ENCODE measurements at regions not wholly inside any gene's neighbourhood (a gene's known extent, or its start where the extent isn't known, plus 50 kb on each side); places are given as distances from the start of the nearest gene placed in this dataset.
"Not testable (repeated sequence)": the region's sequence is repeated elsewhere in the genome, so short reads cannot be mapped to it uniquely, and the experiment has no call there.

DNA sequence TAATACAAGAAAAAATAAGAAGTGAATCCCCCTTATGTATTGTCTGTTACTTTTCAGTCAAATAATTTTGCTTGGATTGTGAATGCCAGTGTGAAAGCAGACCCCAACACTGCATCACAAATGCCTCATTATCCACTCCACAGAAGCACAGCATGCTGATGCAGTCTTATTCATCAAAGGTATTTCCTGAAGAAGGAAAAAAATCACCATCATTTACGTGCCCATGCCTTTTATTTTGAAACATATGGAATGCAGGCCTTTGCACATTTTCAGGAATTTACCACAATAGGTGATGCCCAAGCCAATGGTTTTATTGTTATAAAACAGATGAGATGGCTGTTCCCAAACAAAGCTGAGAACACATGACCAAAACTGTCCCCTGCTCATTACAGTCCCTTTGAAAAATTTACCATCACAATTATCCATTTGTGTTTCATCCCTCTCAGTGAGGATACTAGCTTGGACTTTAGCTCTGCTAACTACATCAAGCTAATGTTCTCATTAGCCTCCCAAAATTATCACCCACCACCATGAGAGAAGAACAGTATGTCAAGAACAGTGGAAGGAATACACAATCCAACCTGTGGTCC, 180.6 kb upstream of the HTR1E start:
- 30 to 40% (median 31%) methylated on average over 1 of the region's 1 CpG for WGBS, 3 donors
- TF ChIP-seq, protein P1, sequence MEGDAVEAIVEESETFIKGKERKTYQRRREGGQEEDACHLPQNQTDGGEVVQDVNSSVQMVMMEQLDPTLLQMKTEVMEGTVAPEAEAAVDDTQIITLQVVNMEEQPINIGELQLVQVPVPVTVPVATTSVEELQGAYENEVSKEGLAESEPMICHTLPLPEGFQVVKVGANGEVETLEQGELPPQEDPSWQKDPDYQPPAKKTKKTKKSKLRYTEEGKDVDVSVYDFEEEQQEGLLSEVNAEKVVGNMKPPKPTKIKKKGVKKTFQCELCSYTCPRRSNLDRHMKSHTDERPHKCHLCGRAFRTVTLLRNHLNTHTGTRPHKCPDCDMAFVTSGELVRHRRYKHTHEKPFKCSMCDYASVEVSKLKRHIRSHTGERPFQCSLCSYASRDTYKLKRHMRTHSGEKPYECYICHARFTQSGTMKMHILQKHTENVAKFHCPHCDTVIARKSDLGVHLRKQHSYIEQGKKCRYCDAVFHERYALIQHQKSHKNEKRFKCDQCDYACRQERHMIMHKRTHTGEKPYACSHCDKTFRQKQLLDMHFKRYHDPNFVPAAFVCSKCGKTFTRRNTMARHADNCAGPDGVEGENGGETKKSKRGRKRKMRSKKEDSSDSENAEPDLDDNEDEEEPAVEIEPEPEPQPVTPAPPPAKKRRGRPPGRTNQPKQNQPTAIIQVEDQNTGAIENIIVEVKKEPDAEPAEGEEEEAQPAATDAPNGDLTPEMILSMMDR (IDR thresholded peaks at IDR 0.05), result no peak

DNA sequence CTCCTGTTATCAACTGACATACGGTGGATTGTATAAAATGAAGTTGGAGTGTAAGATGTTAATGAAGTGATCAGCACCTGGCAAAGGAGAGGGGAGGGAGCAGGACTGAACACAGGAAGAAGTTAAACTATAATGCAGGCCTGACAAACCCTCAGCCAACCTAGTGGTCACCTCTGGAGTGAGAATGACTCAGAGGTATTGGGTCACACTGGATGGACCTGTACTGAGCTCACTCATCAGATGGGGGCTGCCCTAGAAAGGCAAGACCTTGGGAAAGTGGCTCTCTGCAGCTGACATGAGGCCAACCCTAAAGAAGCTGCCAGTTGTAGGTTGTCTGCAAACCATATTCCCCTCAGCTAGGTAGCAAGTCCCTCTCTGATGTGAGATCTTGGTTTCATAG, 193.3 kb upstream of the HTR1E start:
- TF ChIP-seq, protein P1 (IDR thresholded peaks at IDR 0.05), result no peak
- Histone ChIP-seq H3K36me3 (ENCODE audit: insufficient read depth in 1 of 2, low read depth in 1 of 2) (no peaks in the 10 kb centered on the region), H3K9me3 (no peaks in the 10 kb centered on the region), H3K4me1 (no peaks in the 10 kb centered on the region), H3K27ac (no peak overlapping the region), H3K4me3 (no peak overlapping the region), H3K27me3 (ENCODE audit: insufficient read depth in 3 of 3, low read length in 2 of 3) (no peaks in the 10 kb centered on the region)
- intact Hi-C loops (cut with DNase I), result no loop called here
- WGBS, 3 donors, result 0 to 83% (median 53%) methylated on average over 1 of the region's 1 CpG
- DNase-seq, result no peak
- ATAC-seq, result no peak

More for the DNA sequence above, 180.6 kb upstream of the HTR1E start:
- Histone ChIP-seq H3K4me3 (no peak overlapping the region), H3K4me1 (no peaks in the 10 kb centered on the region), H3K9me3 (no peaks in the 10 kb centered on the region), H3K36me3 (ENCODE audit: insufficient read depth in 1 of 2, low read depth in 1 of 2) (no peaks in the 10 kb centered on the region), H3K27ac (no peak overlapping the region), H3K27me3 (ENCODE audit: insufficient read depth in 3 of 3, low read length in 2 of 3) (no peaks in the 10 kb centered on the region)
- ATAC-seq (no peak), DNase-seq (no peak)
- intact Hi-C loops (cut with DNase I), result no loop called here

DNA sequence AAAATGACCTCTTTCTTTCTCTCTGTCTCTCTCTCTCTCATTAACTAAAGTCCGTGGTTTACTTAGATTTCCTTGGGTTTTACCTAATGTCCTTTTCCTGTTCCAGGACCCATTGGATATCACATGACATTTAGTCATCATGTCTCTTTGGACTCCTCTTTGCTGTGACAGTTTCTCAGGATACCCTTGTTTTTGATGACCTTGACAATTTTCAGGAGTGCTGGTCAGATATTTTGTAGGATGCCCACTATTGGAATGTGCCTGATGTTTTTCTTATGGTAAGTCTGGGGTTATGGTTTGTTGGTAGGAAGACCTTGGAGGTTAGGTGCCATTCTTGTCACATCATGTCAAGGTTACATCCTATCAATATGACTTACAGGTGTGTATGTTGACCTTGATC, 199.2 kb upstream of the HTR1E start:
- Histone ChIP-seq H3K4me1 (no peaks in the 10 kb centered on the region), H3K9me3 (no peaks in the 10 kb centered on the region), H3K36me3 (ENCODE audit: insufficient read depth in 1 of 2, low read depth in 1 of 2) (no peaks in the 10 kb centered on the region), H3K27ac (no peak overlapping the region), H3K4me3 (no peak overlapping the region), H3K27me3 (ENCODE audit: insufficient read depth in 3 of 3, low read length in 2 of 3) (no peaks in the 10 kb centered on the region)
- intact Hi-C loops (cut with DNase I), result no loop called here
- TF ChIP-seq, protein P1 (IDR thresholded peaks at IDR 0.05), result no peak
- DNase-seq (no peak), ATAC-seq (no peak)
- WGBS, 3 donors, result 89 to 95% (median 90%) methylated on average over 1 of the region's 1 CpG

DNA sequence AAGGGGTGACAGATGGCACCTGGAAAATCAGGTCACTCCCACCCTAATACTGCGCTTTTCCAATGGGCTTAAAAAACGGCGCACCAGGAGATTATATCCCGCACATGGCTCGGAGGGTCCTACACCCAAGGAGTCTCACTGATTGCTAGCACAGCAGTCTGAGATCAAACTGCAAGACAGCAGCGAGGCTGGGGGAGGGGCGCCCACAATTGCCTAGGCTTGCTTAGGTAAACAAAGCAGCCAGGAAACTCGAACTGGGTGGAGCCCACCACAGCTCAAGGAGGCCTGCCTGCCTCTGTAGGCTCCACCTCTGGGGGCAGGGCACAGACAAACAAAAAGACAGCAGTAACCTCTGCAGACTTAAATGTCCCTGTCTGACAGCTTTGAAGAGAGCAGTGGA, 205.7 kb upstream of the HTR1E start:
- WGBS, 3 donors, result 84 to 88% (median 87%) methylated on average over 8 of the region's 8 CpGs
- H3K9me3 ChIP-seq; ATAC-seq; H3K27ac ChIP-seq; H3K4me1 ChIP-seq; DNase-seq; H3K4me3 ChIP-seq; H3K27me3 ChIP-seq (ENCODE audit: insufficient read depth in 3 of 3, low read length in 2 of 3); H3K36me3 ChIP-seq (ENCODE audit: insufficient read depth in 1 of 2, low read depth in 1 of 2): not testable (repeated sequence)
- intact Hi-C loops (cut with DNase I), result loop anchor here in 1 of 2 donors (2.0 kb wide), 1 partner anchor 31 kb away; no protein-coding TSS in a partner anchor

DNA sequence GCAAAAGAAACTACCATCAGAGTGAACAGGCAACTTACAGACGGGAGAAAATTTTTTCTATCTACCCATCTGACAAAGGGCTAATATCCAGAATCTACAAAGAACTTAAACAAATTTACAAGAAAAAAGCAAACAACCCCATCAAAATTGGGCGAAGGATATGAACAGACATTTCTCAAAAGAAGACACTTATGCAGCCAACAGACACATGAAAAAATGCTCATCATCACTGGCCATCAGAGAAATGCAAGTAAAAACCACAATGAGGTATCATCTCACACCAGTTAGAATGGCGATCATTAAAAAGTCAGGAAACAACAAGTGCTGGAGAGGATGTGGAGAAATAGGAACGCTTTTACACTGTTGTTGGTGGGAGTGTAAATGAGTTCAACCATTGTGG, 206.6 kb upstream of the HTR1E start:
- intact Hi-C loops (cut with DNase I), result loop anchor here in 1 of 2 donors (2.0 kb wide), 1 partner anchor 32 kb away; no protein-coding TSS in a partner anchor
- not testable (repeated sequence) for H3K4me3 ChIP-seq; H3K27me3 ChIP-seq (ENCODE audit: insufficient read depth in 3 of 3, low read length in 2 of 3); H3K27ac ChIP-seq; DNase-seq; H3K9me3 ChIP-seq; ATAC-seq; H3K4me1 ChIP-seq; H3K36me3 ChIP-seq (ENCODE audit: insufficient read depth in 1 of 2, low read depth in 1 of 2)
- 85 to 91% (median 89%) methylated on average over 4 of the region's 4 CpGs for WGBS, 3 donors

DNA sequence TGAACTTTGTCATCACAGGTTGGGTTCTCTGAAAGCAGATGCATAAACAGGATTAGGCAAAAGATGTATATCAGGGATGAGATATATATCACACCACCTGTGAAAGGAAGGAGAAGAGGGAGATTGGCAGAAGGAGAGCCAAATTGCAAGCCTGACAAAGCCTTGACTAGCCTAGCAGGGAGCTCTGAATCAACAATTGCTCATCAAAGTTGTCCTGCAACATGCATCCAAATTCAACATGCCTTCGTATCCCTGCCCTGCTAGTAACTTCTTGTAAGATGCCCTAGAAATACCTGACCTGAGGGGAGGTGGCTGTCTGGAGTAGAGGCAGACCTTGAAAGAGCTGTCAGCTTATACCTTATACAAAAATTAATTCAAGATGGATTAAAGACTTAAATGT, 207.1 kb upstream of the HTR1E start:
- H3K27me3 ChIP-seq (ENCODE audit: insufficient read depth in 3 of 3, low read length in 2 of 3), result no peaks in the 10 kb centered on the region

More for the DNA sequence above, 207.1 kb upstream of the HTR1E start:
- no peaks in the 10 kb centered on the region for H3K9me3 ChIP-seq
- DNase-seq (no peak), ATAC-seq (no peak)
- H3K4me3 ChIP-seq, result no peak overlapping the region
- WGBS, 3 donors, result 5 to 42% (median 23%) methylated on average over 1 of the region's 1 CpG
- no peaks in the 10 kb centered on the region for H3K36me3 ChIP-seq (ENCODE audit: insufficient read depth in 1 of 2, low read depth in 1 of 2)
- TF ChIP-seq, protein P1 (IDR thresholded peaks at IDR 0.05), result no peak
- intact Hi-C loops (cut with DNase I), result loop anchor here in 1 of 2 donors (2.0 kb wide), 1 partner anchor 33 kb away; no protein-coding TSS in a partner anchor
- H3K27ac ChIP-seq, result no peak overlapping the region
- no peaks in the 10 kb centered on the region for H3K4me1 ChIP-seq

Data from psoas muscle (tissue), 7 donors.